ENCODE measurements at regions not wholly inside any gene's neighbourhood (a gene's known extent, or its start where the extent isn't known, plus 50 kb on each side); places are given as distances from the start of the nearest gene placed in this dataset.

- H3K27ac ChIP-seq (ENCODE audit: low read depth in 2 of 2, low read length in 2 of 2) = no peak overlapping the region
- no peak overlapping the region for H3K9ac ChIP-seq (ENCODE audit: low read length in 3 of 3)
- no peaks in the 10 kb centered on the region for H3K9me3 ChIP-seq (ENCODE audit: control insufficient read depth in 2 of 3, insufficient read depth in 1 of 3, low read length in 3 of 3)
- H3K4me1 ChIP-seq (ENCODE audit: control insufficient read depth in 2 of 3, insufficient read depth in 2 of 3, low read depth in 1 of 3, low read length in 3 of 3) = no peaks in the 10 kb centered on the region
- H3K27me3 ChIP-seq (ENCODE audit: control insufficient read depth, insufficient read depth, low read length) = no peaks in the 10 kb centered on the region
- H3K4me3 ChIP-seq (ENCODE audit: low read length in 3 of 3) = no peak overlapping the region
- intact Hi-C loops (cut with DNase I) = no loop called here
- H3K36me3 ChIP-seq (ENCODE audit: control insufficient read depth in 2 of 3, insufficient read depth in 3 of 3, low read length in 3 of 3) = no peaks in the 10 kb centered on the region
- no peak for TF ChIP-seq CTCF (IDR thresholded peaks at IDR 0.05; ENCODE audit: borderline replicate concordance, extremely low read depth, insufficient read depth)
- DNase-seq (peak in 1 of 5 donors; percentile 16), FAIRE-seq (no peak)
Observed at GRCh38 chr6:68279793-68280557, 355.1 kb upstream of the ADGRB3 start.

- TF ChIP-seq CTCF (IDR thresholded peaks at IDR 0.05; ENCODE audit: borderline replicate concordance, extremely low read depth, insufficient read depth) = no peak
- DNase-seq (no peak), FAIRE-seq (no peak)
- no peak overlapping the region for H3K9ac ChIP-seq (ENCODE audit: low read length in 3 of 3)
- no peaks in the 10 kb centered on the region for H3K4me1 ChIP-seq (ENCODE audit: control insufficient read depth in 2 of 3, insufficient read depth in 2 of 3, low read depth in 1 of 3, low read length in 3 of 3)
- no peak overlapping the region for H3K4me3 ChIP-seq (ENCODE audit: low read length in 3 of 3)
- H3K27me3 ChIP-seq (ENCODE audit: control insufficient read depth, insufficient read depth, low read length) = no peaks in the 10 kb centered on the region
- no peaks in the 10 kb centered on the region for H3K36me3 ChIP-seq (ENCODE audit: control insufficient read depth in 2 of 3, insufficient read depth in 3 of 3, low read length in 3 of 3)
- no peaks in the 10 kb centered on the region for H3K9me3 ChIP-seq (ENCODE audit: control insufficient read depth in 2 of 3, insufficient read depth in 1 of 3, low read length in 3 of 3)
- no peak overlapping the region for H3K27ac ChIP-seq (ENCODE audit: low read depth in 2 of 2, low read length in 2 of 2)
- intact Hi-C loops (cut with DNase I) = no loop called here
Observed at GRCh38 chr6:68273297-68273696, 361.8 kb upstream of the ADGRB3 start.

- intact Hi-C loops (cut with DNase I) = no loop called here
- Histone ChIP-seq H3K4me3 (ENCODE audit: low read length in 3 of 3) (no peak overlapping the region), H3K9ac (ENCODE audit: low read length in 3 of 3) (no peak overlapping the region), H3K9me3 (ENCODE audit: control insufficient read depth in 2 of 3, insufficient read depth in 1 of 3, low read length in 3 of 3) (no peaks in the 10 kb centered on the region), H3K4me1 (ENCODE audit: control insufficient read depth in 2 of 3, insufficient read depth in 2 of 3, low read depth in 1 of 3, low read length in 3 of 3) (no peaks in the 10 kb centered on the region), H3K36me3 (ENCODE audit: control insufficient read depth in 2 of 3, insufficient read depth in 3 of 3, low read length in 3 of 3) (no peaks in the 10 kb centered on the region), H3K27ac (ENCODE audit: low read depth in 2 of 2, low read length in 2 of 2) (no peak overlapping the region), H3K27me3 (ENCODE audit: control insufficient read depth, insufficient read depth, low read length) (no peaks in the 10 kb centered on the region)
- no peak for TF ChIP-seq CTCF (IDR thresholded peaks at IDR 0.05; ENCODE audit: borderline replicate concordance, extremely low read depth, insufficient read depth)
- DNase-seq = no peak
- FAIRE-seq = no peak
Observed at GRCh38 chr6:68256391-68256790, 378.7 kb upstream of the ADGRB3 start.

- no peaks in the 10 kb centered on the region for H3K4me1 ChIP-seq (ENCODE audit: control insufficient read depth in 2 of 3, insufficient read depth in 2 of 3, low read depth in 1 of 3, low read length in 3 of 3)
- H3K36me3 ChIP-seq (ENCODE audit: control insufficient read depth in 2 of 3, insufficient read depth in 3 of 3, low read length in 3 of 3) = no peaks in the 10 kb centered on the region
- no peak overlapping the region for H3K4me3 ChIP-seq (ENCODE audit: low read length in 3 of 3)
- no peaks in the 10 kb centered on the region for H3K9me3 ChIP-seq (ENCODE audit: control insufficient read depth in 2 of 3, insufficient read depth in 1 of 3, low read length in 3 of 3)
- H3K27ac ChIP-seq (ENCODE audit: low read depth in 2 of 2, low read length in 2 of 2) = no peak overlapping the region
- intact Hi-C loops (cut with DNase I) = no loop called here
- TF ChIP-seq CTCF (IDR thresholded peaks at IDR 0.05; ENCODE audit: borderline replicate concordance, extremely low read depth, insufficient read depth) = no peak
- no peaks in the 10 kb centered on the region for H3K27me3 ChIP-seq (ENCODE audit: control insufficient read depth, insufficient read depth, low read length)
- no peak for DNase-seq
- H3K9ac ChIP-seq (ENCODE audit: low read length in 3 of 3) = no peak overlapping the region
- no peak for FAIRE-seq
Observed at GRCh38 chr6:68252632-68253031, 382.4 kb upstream of the ADGRB3 start.
